Caco-2 (cell line): ENCODE measurements at regions not wholly inside any gene's neighbourhood (a gene's known extent, or its start where the extent isn't known, plus 50 kb on each side); places are given as distances from the start of the nearest gene placed in this dataset.

ENCODE experiments used
- BruUV-seq: library from RNA; stranded (reverse); fragments of 400-500 nt; replicated peaks from 2 replicates; lab custom pipeline; 2021; lab: Mats Ljungman, UMichigan
- CTCF ChIA-PET: fragments of 300-600 bp; sonication (Branson Sonifier 250); formaldehyde crosslinking; loops from one replicate; lab custom pipeline; 2022; ENCODE audit warnings: antibody characterized with exemption; lab: Charles Lee
- POLR2A ChIA-PET: fragments of 300-600 bp; sonication (Branson Sonifier 250); formaldehyde crosslinking; loops from one replicate; lab custom pipeline; 2022; ENCODE audit warnings: antibody characterized with exemption; lab: Charles Lee
- DNase-seq, 2 experiments: peaks; one replicate each; pipeline versions ENCODE4 v3.0.0 to v3.0.0-alpha.2; 2020 to 2022
- H3K27me3 ChIP-seq: replicated peaks from 2 replicates; pipeline ENCODE4 v1.6.0; 2011; ENCODE audit warnings: low read length; ENCODE audit not compliant: control insufficient read depth, insufficient read depth
- H3K36me3 ChIP-seq: 2 replicates; pipeline ENCODE4 v1.5.1; 2011; ENCODE audit warnings: low read length; ENCODE audit not compliant: control insufficient read depth, insufficient read depth
- H3K4me1 ChIP-seq: fragments of 250-450 bp; sonication (Bioruptor Pico); 2 replicates; pipeline ENCODE4 v1.5.1; 2020; ENCODE audit warnings: mild to moderate bottlenecking
- H3K4me3 ChIP-seq: 2 replicates; pipeline ENCODE4 v1.5.1; 2011; ENCODE audit warnings: low read depth, mild to moderate bottlenecking, control low read depth, low read length
- H3K9me3 ChIP-seq: fragments of 250-450 bp; sonication (Bioruptor Pico); 2 replicates; pipeline ENCODE4 v1.5.1; 2020; ENCODE audit warnings: mild to moderate bottlenecking, moderate library complexity
- H3K27ac Mint-ChIP-seq: one replicate; pipeline ENCODE4 v1.8.0; 2022; ENCODE audit warnings: mixed read lengths; ENCODE audit not compliant: unreplicated experiment
- H3K27me3 Mint-ChIP-seq: one replicate; pipeline ENCODE4 v1.8.0; 2022; ENCODE audit warnings: mixed read lengths; ENCODE audit not compliant: insufficient read depth, unreplicated experiment
- H3K36me3 Mint-ChIP-seq: one replicate; pipeline ENCODE4 v1.8.0; 2022; ENCODE audit warnings: mild to moderate bottlenecking, mixed read lengths; ENCODE audit not compliant: insufficient read depth, unreplicated experiment
- H3K4me1 Mint-ChIP-seq: one replicate; pipeline ENCODE4 v1.8.0; 2022; ENCODE audit warnings: low read depth, mixed read lengths; ENCODE audit not compliant: unreplicated experiment
- H3K4me3 Mint-ChIP-seq: one replicate; pipeline ENCODE4 v1.8.0; 2022; ENCODE audit warnings: mild to moderate bottlenecking, moderate library complexity, mixed read lengths; ENCODE audit not compliant: unreplicated experiment
- H3K9me3 Mint-ChIP-seq: one replicate; pipeline ENCODE4 v1.8.0; 2022; ENCODE audit warnings: mixed read lengths; ENCODE audit not compliant: unreplicated experiment
- intact Hi-C: fragments of 100-400 bp; cut with micrococcal nuclease; formaldehyde crosslinking; loops from one replicate; pipeline ENCODE4 v1.10.0; 2022; ENCODE audit not compliant: unreplicated experiment
- TF ChIP-seq, protein P1 (sequence below), 2 experiments: fragments of 200-600 bp in 1 of 2; IDR thresholded peaks; 1 replicate in 1 of 2; 2 replicates in 1 of 2; pipeline versions ENCODE4 v1.5.1 to v1.8.0; 2011 to 2022; ENCODE audit warnings: antibody characterized with exemption in 1 of 2, control low read depth in 1 of 2, inconsistent platforms in 1 of 2, low read depth in 1 of 2, low read length in 1 of 2, mild to moderate bottlenecking in 1 of 2, moderate library complexity in 1 of 2; ENCODE audit not compliant: insufficient read depth in 1 of 2, severe bottlenecking in 1 of 2, unreplicated experiment in 1 of 2

DNA sequence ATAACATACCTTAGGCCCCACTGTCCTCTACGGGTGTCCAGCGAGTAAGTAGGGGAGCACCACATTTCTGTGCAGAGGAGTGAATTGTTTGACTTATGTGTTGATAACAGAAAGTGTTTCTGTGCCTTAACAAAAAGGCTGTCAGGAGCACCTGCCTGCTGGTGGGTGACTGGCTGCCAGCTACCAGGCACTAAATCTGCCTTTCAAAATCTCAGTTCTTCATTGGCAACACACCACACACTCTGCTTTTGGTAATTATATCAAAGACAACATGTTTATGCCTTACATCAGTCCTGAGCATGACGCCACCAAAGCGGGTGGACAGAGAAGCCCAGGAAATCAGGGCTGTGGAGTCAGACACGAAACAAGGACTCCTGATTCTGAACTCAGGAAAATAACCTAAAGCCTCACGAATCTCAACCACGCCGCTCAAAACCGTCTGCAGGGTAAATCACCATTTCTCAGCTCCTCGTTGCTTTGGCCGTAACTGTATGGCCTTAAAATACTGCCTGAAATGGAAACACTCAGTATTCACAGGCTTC is 105.2 kb upstream of the SOX1 start:
- TF ChIP-seq, protein P1, sequence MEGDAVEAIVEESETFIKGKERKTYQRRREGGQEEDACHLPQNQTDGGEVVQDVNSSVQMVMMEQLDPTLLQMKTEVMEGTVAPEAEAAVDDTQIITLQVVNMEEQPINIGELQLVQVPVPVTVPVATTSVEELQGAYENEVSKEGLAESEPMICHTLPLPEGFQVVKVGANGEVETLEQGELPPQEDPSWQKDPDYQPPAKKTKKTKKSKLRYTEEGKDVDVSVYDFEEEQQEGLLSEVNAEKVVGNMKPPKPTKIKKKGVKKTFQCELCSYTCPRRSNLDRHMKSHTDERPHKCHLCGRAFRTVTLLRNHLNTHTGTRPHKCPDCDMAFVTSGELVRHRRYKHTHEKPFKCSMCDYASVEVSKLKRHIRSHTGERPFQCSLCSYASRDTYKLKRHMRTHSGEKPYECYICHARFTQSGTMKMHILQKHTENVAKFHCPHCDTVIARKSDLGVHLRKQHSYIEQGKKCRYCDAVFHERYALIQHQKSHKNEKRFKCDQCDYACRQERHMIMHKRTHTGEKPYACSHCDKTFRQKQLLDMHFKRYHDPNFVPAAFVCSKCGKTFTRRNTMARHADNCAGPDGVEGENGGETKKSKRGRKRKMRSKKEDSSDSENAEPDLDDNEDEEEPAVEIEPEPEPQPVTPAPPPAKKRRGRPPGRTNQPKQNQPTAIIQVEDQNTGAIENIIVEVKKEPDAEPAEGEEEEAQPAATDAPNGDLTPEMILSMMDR (IDR thresholded peaks at IDR 0.05; ENCODE audit: insufficient read depth in 1 of 2, low read depth in 1 of 2, low read length in 1 of 2, severe bottlenecking in 1 of 2, unreplicated experiment in 1 of 2), result no peak
- ChIA-PET CTCF (no interaction called here), POLR2A (no interaction called here)
- Mint-ChIP-seq H3K4me3 (no peak overlapping the region), H3K4me1 (no peaks in the 10 kb centered on the region), H3K36me3 (no peaks in the 10 kb centered on the region), H3K27ac (no peak overlapping the region), H3K9me3 (no peaks in the 10 kb centered on the region), H3K27me3 (no peaks in the 10 kb centered on the region)
- H3K27me3 ChIP-seq, result no peaks in the 10 kb centered on the region
- no TSS peak for BruUV-seq
- H3K36me3 ChIP-seq, result no peaks in the 10 kb centered on the region
- no peaks in the 10 kb centered on the region for H3K4me1 ChIP-seq
- intact Hi-C loops, result no loop called here
- H3K9me3 ChIP-seq, result no peaks in the 10 kb centered on the region
- DNase-seq, result no peak
- no peak overlapping the region for H3K4me3 ChIP-seq

DNA sequence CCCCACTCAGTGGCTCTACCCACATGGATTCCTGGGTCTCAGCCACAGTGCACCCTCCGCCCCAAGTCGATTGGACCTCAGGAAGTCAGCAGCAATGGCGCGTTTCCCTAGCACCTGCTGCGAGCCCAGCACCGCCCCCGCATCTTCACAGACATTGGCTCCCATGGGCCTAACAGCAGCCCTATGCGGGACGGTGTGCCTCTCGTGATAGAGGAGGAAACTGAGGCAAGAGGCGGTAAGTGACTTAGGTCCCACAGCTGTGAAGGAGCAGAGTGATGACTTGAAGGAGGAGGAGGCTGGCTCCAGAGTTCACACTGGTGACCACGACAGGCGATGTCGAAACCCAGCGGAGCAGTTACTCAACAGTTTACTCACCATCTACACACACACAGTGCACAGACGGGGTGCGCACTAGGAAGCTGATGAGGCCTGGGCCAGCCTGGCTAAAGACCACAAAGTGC is 104.5 kb upstream of the SOX1 start:
- Mint-ChIP-seq H3K27ac (no peak overlapping the region), H3K36me3 (no peaks in the 10 kb centered on the region), H3K27me3 (peaks cover 3% of the 10 kb centered on the region), H3K4me1 (no peaks in the 10 kb centered on the region), H3K9me3 (no peaks in the 10 kb centered on the region), H3K4me3 (no peak overlapping the region)
- TF ChIP-seq, protein P1 (IDR thresholded peaks at IDR 0.05; ENCODE audit: insufficient read depth in 1 of 2, low read depth in 1 of 2, low read length in 1 of 2, severe bottlenecking in 1 of 2, unreplicated experiment in 1 of 2), result no peak
- Histone ChIP-seq H3K27me3 (no peaks in the 10 kb centered on the region), H3K9me3 (no peaks in the 10 kb centered on the region), H3K4me1 (no peaks in the 10 kb centered on the region), H3K4me3 (no peak overlapping the region), H3K36me3 (no peaks in the 10 kb centered on the region)
- ChIA-PET POLR2A (no interaction called here), CTCF (no interaction called here)
- intact Hi-C loops, result no loop called here
- no peak for DNase-seq
- no TSS peak for BruUV-seq

- no peak overlapping the region for H3K4me3 Mint-ChIP-seq
- Histone ChIP-seq H3K9me3 (no peaks in the 10 kb centered on the region), H3K4me3 (no peak overlapping the region), H3K36me3 (no peaks in the 10 kb centered on the region), H3K4me1 (no peaks in the 10 kb centered on the region), H3K27me3 (no peaks in the 10 kb centered on the region)
- ChIA-PET CTCF (no interaction called here), POLR2A (no interaction called here)
- TF ChIP-seq, protein P1 (IDR thresholded peaks at IDR 0.05; ENCODE audit: insufficient read depth in 1 of 2, low read depth in 1 of 2, low read length in 1 of 2, severe bottlenecking in 1 of 2, unreplicated experiment in 1 of 2), result no peak
- no peak overlapping the region for H3K27ac Mint-ChIP-seq
- BruUV-seq, result no TSS peak
- no peaks in the 10 kb centered on the region for H3K4me1 Mint-ChIP-seq
- H3K36me3 Mint-ChIP-seq, result no peaks in the 10 kb centered on the region
- peaks cover 4% of the 10 kb centered on the region for H3K27me3 Mint-ChIP-seq
- H3K9me3 Mint-ChIP-seq, result no peaks in the 10 kb centered on the region
- DNase-seq, result no peak
- intact Hi-C loops, result no loop called here
Measured at GRCh38 chr13:111963031-111963430, 103.9 kb upstream of the SOX1 start.
